ENCODE measurements at regions not wholly inside any gene's neighbourhood (a gene's known extent, or its start where the extent isn't known, plus 50 kb on each side); places are given as distances from the start of the nearest gene placed in this dataset.
"Not testable (repeated sequence)": the region's sequence is repeated elsewhere in the genome, so short reads cannot be mapped to it uniquely, and the experiment has no call there.

DNA sequence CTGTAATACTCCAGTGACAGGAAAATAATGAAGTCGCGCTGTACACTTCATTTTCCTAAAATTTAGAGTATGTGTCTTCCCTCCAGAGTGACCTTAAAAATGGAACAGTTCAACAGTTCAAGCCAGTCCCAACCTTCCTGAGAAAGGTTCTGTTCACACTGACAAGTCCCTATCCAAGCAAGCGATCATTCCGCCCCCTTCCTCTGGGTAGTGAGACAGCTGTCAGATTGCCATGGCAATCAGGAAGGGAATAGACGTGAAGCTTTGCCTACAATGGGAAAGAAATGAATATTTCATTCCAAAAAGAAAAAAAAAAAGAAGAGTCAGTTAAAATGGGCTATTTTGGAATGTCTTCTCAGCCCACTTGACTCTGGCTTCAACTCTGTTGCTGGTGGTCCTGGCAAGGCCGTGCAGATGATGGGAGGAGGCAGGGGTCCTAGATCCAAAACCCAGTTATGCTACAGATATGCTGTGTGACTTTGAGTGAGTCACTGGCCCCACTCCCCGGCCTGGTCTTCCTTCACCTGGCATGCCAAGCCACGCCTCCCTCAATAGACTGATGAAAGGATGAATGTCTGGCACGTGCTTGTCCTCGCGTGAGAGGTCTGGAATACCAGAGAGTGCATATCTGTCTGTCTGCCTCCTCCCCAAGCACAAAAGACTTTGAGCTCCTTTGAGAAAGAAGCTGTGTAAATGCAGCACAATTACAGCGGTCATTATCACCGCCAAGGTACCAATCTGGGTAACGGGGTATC, 165.8 kb upstream of the WWC1 start:
- DNase-seq: no peak

DNA sequence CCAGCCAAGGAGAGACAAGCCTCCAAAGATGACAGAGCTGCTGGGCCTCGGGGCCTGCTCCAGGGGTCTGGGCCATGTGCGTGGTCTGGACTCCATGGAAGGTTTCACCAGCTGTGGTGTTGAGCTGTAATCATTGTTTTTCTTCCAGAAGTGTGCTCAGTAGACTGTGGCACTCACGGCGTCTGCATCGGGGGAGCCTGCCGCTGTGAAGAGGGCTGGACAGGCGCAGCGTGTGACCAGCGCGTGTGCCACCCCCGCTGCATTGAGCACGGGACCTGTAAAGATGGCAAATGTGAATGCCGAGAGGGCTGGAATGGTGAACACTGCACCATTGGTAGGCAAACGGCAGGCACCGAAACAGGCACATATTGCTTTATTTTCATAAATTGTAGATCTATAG, 164.8 kb upstream of the WWC1 start:
- DNase-seq: no peak

DNA sequence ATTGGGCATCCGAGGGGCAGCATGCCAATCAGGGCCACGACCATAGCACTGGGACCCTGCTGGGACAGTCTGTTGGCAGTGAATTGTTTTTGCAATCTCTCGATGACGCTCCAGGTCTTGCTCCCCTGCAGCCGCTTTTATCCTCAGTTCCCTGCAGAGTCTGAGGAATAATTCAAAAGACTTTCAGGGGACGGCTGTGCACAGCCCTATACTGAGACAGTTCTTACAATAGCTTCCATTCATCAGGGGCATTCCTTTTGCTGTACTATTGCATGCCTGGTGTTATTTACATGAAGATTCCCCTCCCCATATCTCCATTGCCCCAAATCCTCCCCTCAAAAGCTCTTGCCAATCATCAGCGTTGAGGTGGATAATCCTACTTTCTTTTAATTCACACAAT, 163.3 kb upstream of the WWC1 start:
- no peak for DNase-seq

DNA sequence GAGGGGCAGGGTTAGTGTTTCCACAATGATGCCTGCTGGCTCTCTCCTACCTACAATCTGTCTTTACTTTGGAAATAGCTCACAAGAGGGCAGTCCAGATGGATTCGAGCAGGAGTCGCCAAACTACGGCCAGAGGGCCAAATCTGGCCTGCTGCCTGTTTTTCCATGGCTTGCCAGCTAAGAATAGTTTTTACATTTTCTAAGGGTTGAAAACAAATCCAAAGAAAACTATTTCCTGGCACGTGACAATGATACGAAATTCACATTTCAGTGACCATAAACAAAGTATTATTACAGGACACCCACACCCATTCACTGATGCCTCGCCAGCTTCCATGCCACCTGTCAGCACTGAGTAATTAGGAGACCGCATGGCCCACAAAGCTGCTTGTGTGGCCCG, 162.9 kb upstream of the WWC1 start:
- no peak for DNase-seq

DNA sequence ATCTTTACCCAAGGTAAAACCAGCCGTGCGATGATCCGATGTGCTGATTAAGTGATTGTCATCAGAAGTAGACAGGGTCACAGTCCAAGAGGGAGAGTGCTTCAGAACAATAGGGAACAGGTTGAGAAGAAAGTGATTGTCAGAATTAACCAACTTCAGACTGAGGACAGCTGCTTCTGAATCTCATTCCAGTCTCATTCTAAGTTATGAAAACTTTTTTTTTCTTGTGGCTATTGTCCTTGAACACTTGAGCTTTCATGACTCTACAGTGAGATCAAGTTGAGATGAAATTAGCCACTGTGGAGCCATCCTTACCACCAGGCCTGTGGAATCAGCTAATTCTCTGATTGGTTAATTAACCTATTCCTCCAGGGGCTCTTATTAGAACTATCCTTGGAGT, 159.9 kb upstream of the WWC1 start:
- DNase-seq: no peak

DNA sequence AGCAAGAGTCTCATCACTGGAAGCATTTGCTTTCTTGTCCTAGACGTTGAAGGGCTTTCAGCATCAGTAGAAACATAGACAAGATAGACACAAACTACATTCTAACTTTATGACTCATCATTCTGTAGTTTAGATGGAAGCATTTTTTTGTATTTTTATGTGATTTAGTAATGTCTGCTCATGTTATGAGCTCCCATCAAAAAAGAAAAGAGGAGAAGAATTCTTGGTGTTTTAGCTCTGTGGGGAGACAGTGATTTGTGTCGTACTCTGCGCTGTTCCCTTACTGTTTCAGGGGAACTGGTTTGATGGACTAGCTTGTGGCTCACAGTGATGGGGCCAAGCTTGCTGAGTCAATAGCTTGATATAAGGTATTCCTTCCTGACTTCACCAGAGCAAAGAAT, 159.2 kb upstream of the WWC1 start:
- no peak for DNase-seq

DNA sequence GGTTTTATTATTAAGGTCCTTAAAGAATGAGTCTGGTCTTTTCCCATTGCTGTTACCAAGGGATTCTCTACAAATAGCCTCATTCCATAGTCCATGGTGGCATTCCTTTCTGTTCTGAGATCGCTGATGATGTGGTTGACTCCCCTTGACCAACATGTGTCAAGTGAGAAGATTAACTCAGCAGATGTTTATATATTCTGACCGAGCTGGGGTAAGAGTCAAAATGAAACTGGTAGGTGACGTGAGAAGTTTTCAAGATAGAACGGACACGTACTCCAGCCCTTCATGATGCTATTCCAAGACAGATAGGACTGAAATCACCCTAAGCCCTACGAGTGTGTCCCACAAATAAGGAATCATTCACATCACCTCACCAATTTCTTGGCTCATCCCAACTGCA, 155.5 kb upstream of the WWC1 start:
- no peak for DNase-seq

DNA sequence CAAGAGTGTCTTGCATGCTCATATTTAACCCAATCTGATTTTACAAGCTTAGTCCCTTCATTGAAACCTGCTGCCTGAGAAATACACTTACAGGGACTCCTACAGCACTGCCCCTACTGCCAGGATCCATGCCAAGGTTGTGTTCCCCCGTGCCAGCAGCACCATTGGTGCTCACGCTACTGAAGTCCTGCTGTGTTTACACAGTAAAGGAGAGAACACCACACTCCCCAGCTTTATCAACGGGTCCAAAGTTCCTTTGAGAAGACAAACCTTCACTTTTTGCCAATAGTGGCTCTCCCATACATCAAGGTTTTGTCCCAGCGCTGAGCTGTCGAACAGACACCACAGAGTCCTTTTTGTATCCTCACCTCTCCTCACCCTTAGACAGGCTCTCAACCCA, 155.1 kb upstream of the WWC1 start:
- no peak for DNase-seq

DNA sequence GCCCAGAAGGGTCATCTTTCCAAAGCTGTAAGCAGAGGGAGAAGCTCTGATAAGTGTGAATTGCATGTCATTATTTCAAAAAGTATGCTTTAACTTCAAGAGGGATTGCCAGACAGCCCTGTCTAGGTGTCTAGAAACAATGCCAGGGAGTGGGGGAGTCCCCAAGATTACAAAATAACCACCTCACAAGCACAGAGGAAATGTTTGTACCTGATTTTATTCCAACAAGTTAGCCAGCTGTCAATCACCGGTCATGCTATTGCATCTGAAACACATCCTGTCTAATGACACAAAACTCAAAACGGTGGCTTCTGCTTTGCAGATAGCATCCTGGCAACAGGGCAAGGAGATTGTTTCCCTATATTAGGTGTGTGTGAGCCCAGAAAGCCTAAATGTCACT, 154.2 kb upstream of the WWC1 start:
- no peak for DNase-seq

DNA sequence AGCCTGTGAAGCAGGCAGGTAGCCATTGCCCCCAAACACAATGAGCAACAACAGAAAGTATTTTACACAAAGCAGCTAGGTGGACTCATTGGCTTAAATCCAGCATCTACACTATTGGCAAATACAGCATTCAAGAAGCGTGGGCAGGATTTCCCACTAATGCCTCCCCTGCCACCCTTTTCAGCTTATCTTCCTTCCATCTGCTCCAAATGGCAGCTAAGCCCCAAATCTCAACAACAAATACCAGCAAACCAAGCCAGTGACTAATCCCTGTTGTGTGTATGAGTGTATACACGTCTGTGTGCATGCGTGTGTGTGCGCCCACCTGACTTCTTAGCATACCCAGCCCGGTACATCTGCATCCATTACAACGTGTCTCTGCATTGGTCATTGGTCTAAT, 151.2 kb upstream of the WWC1 start:
- no peak for DNase-seq

DNA sequence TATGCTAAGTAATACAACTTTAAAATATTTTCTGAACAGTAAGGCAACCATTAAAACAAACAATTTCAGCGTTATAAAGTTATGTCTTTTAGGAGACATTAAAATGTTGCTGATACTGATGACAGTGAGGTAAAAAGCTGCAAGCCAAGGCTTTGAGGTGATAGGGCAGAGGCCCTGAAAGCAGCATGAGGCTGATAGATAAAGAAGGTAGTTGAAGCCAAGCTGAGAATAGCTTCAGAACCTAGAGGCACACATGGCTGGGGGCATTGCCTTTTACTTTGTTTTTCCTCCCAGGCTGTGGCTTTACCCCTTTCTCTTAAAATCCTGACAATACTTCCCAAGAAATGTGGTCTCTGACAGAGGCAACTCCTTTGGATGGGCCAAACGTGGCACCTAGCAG, 149.0 kb upstream of the WWC1 start:
- DNase-seq: no peak

DNA sequence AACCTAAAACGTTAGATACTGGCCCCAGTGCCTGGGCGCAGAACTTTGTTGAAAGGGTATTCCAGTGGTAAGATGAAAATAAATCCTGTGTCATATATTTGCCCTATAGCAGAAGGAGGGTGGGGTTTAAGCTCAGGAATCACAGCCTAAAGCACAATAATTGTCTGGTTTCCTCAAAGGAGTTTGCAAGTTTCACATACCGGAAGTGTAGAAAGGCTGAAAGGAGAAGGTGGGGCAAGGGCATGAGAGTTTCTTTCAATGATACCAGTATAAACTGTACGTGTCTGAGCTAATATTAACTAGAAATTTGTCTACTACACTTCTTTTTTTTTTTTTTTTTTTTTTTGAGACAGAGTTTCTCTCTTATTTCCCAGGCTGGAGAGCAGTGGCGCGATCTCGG, 147.9 kb upstream of the WWC1 start:
- DNase-seq: not testable (repeated sequence)

DNA sequence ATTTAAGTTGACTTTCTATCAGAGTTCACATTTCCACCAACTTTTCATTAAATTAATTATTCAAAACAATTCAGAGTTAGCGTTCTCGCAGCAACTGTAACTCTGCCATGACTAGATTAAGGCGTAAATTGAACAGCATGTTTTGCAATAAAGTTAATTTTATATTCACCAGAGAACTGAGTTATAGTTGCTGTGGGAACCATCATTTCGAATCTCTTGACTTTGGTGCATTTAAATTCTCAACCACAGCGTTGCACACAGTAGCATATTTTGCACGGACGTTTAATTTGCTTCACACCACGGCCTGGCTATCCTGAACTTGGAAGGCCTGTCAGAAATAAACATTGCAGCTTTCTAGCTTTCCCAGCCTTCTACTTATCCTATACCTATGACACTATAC, 144.3 kb upstream of the WWC1 start:
- no peak for DNase-seq

DNA sequence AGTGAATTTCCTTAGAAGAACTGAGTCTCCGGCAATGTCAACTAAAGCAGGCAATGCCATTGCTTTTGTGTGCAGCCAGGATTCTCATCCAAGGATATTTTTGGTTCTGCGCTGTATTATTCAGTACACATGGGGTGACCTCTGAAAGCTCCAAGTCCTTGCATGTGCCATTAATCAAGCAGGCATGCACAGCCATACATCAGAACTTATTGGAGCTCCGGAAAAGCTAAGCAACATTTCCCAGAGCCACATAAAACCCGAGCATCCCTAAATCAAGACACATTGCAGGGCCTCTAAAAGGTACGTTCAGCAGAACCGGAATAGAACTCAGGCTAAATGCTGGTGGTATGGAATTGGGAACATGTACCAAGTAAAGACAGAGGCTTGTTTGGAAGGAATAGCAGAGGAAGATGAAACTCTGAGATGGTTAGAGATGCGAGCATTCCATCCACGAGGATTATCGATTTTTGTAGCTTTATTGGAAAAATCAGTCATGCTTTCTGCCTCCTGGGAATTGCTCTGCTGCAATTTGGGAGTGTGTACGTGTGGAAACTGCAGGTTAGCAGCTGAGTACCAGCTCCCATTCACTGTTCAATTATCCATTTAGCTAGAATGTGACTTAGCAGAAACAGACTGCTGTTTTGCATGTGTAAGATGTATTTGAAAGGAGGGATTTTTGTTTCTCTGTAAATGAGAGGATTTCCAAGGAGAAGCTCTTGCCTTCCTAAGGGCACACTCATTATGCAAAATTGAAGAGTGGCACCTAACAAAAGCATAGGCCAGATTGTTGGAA, 143.7 kb upstream of the WWC1 start:
- no peak for DNase-seq

DNA sequence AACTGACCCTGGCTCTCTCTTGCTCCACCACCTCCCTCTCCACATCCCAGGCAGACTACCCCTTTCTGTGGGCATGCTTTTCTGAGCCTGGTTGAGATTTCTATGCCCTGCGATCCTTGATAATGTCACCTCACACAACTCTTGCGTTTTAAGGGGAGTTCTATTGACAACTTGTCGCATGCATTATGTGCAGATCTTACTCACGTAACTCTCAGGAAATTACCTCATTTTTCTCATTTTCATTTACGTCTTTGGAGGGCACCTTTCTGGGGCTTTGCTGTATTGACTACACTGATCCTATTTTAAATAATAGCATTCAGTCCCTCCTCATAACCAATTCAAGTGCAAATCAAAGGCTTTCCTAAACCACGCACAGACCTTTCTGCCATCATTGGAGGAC, 140.4 kb upstream of the WWC1 start:
- DNase-seq: no peak

DNA sequence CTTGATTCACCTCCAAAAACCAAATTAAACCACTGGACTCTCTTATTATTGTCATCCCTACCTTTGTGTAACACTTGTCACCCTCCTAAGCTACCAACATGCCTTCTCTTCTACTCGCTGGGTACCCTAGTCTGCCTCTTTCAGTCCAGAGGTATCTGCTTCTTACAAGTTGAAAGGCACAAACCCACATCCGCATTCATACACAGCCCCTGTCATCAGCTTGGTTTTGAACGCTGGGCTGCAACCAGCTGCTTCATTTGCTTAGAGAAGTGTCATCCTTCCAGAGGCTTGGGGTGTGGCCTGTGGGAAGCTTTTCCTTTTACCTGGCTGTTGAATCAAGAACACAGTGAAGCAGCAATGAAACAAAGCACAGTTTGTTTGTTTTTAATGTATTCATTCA, 138.8 kb upstream of the WWC1 start:
- no peak for DNase-seq

DNA sequence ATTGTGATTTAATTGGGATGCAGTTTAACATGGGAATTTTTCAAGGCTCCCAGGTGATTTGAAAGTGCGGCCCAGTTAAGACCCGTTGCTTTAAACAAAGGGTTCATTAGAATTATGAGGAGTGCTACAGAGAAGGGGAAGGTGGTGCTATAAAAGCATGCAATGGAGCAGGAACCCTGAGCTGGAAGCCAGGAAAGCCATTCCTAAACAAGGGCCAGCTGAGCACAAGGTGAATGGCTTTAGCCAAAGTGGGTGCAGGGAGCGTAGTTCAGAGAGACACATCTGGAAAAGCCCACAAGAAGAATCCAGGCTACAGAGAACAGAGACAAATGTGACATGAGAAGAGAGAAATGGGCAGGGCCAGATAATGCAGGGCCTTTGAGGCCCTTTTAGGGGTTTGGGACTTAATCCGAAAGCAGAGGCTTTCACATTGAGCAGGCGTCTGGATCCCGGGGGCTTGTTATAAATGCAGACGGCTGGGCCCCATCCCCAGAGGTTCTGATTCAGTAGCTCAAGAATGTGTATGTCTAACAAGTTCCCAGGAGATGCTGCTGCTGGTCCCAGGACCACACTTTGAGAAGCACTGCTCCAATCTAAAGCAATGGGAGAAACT, 138.1 kb upstream of the WWC1 start:
- no peak for DNase-seq

DNA sequence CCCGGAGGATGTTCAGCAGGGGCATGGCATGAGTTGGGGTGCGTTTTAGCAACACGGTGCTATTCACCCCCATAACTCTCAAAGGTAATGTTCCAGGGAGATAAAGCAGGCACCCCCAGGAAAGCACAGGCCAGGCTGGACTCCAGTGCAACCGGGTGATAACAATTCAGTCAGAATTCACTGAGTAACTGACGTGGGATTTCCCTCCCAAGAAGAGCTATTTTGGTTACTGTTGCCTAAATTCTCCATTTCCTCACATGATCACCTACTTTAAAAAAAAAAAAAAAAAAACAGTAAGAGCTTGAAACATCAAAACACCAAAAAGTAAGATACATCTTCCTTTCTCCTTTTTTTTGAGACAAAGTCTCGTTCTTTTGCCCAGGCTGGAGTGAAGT, 137.6 kb upstream of the WWC1 start:
- DNase-seq: no peak

DNA sequence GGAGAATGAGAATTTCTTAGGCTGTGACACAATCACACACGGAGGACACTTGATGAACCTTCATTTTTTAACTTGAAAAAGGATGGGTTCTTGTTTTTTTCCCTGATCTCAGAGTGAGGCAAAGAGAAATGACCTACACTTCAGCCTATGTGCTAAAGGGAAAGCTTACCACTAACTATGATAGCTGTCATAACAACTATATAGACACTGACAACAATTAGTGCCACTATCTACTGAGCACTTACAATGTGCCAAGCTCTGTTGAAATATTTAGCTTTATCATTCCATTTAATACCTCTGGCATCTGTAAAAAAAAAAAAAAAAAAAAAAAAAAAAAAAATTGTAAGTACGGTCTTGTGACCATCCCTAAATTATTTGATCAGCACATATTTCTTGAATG, 135.9 kb upstream of the WWC1 start:
- no peak for DNase-seq

DNA sequence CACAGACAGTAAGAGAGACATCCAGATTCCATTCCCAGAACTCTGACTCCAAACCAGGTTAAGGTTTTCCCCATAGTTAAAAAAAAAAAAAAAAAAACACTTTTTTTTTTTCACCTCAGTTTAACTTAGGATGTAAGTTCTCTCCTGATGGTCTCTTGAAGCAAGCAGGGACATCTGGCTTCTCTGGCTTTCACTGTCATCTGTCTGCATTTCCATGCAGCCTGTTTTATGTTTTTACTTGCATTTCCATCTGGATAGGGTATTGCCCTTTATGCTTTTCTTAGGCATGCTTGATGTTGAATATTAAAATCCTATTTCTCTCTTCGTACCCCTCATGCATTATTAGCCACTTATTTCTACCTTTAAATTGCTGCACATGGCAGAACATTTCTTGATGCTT, 135.3 kb upstream of the WWC1 start:
- no peak for DNase-seq

DNA sequence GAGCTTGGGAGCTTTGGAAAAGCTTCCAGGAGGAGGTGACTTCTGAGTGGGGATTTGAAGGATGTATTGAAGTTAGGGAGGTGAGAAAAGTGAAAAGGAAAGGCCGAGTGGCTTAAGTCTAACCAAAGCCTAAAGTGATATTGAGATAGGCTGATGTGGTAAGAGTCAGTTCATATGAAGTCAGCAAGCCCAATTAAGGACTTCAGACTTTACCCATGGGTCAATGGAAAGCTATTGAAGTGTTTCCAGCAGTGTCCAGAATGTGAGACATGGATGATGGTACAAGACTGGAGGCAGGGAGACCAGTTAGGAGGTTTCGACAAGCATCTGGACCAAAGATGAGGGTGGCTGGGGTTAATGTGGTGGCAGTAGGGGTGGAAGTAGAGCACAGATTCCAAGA, 134.3 kb upstream of the WWC1 start:
- DNase-seq: no peak

DNA sequence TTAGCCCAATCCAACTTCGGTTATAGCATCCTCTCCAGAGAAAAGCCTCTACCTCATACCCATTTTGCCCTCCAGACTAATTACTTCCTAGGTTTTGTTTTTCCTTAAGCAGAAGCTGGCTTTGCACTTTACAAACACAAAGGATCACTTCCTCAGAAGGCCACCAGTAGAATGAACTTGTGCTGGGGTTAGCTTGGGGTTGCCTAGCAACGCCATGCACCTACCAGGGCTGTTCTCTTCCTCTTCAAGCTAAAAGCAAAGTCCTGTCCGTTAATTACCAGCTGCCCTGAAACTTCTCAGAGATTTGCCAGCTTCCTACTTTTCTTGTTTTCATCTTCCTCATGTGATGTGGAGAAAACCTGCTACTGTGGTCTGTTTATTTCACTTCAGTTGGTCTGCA, 132.0 kb upstream of the WWC1 start:
- no peak for DNase-seq

DNA sequence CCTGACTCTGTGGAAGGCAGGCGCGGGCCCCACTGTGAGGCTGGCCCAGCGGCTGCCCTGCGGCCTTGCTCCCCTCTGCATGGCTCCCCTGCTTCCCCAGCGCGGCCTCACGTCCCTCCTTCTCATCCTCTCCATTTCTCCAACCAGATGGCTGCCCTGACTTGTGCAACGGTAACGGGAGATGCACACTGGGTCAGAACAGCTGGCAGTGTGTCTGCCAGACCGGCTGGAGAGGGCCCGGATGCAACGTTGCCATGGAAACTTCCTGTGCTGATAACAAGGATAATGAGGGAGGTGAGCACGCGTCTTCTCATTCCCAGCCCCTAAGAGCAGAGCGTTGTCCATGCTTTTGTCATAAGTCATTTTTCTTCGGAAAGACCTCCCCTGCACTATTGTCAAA, 129.0 kb upstream of the WWC1 start:
- no peak for DNase-seq

DNA sequence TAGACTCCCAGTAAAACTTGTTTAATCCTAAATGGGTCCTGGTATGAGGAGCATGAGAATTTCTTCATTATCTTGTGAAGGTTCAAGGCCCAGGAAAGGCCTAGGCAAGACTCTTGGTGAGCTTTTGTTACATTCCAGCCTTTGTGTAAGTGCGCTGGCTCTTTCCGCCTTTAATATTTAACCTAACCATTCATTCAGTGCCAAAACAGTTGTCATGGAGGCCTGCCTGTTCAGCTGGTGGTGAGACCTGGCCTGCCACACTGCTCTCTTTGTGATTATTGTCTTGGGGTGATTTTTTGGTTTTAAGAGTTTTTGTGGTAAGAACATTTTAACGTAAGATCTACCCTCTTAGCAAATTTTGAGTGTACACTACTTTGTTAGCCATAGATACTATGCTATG, 127.5 kb upstream of the WWC1 start:
- no peak for DNase-seq
